Osteoblast (primary cell): ENCODE measurements at regions not wholly inside any gene's neighbourhood (a gene's known extent, or its start where the extent isn't known, plus 50 kb on each side); places are given as distances from the start of the nearest gene placed in this dataset.

Experiments used
- DNase-seq: peaks from one replicate; pipeline ENCODE4 v3.0.0; 2011; ENCODE audit warnings: low spot score, mixed read lengths; ENCODE audit not compliant: insufficient read length; ENCODE audit errors: missing footprints
- H2AFZ ChIP-seq: 2 replicates; pipeline ENCODE4 v1.6.0; 2011; ENCODE audit warnings: mild to moderate bottlenecking, low read length
- H3K27ac ChIP-seq: 2 replicates; pipeline ENCODE4 v1.5.1; 2011; ENCODE audit warnings: mild to moderate bottlenecking, low read depth, low read length, moderate library complexity
- H3K27me3 ChIP-seq: 2 replicates; pipeline ENCODE4 v1.6.0; 2012; ENCODE audit warnings: mild to moderate bottlenecking, control low read depth, inconsistent platforms, low read length, moderate library complexity; ENCODE audit not compliant: insufficient read depth
- H3K36me3 ChIP-seq: 2 replicates; pipeline ENCODE4 v1.5.1; 2011; ENCODE audit warnings: mild to moderate bottlenecking, low read length, control low read depth, moderate library complexity; ENCODE audit not compliant: insufficient read depth
- H3K4me1 ChIP-seq: 2 replicates; pipeline ENCODE4 v1.5.1; 2011; ENCODE audit warnings: mild to moderate bottlenecking, low read length, control low read depth, moderate library complexity; ENCODE audit not compliant: insufficient read depth
- H3K4me2 ChIP-seq: 2 replicates; pipeline ENCODE4 v1.6.0; 2011; ENCODE audit warnings: mild to moderate bottlenecking, low read length; ENCODE audit not compliant: insufficient read depth
- H3K4me3 ChIP-seq: fragments of 200-600 bp; sonication (generic); 3 replicates; pipeline ENCODE4 v1.5.1; 2012; ENCODE audit warnings: mild to moderate bottlenecking, low read length, inconsistent platforms; ENCODE audit not compliant: insufficient read depth
- H3K79me2 ChIP-seq: 2 replicates; pipeline ENCODE4 v1.6.0; 2012; ENCODE audit warnings: mild to moderate bottlenecking, low read length, control low read depth, inconsistent platforms; ENCODE audit not compliant: insufficient read depth
- H3K9me3 ChIP-seq: 2 replicates; pipeline ENCODE4 v1.5.1; 2011; ENCODE audit warnings: low read depth, low read length, control low read depth
- H4K20me1 ChIP-seq: 2 replicates; pipeline ENCODE4 v1.6.0; 2012; ENCODE audit warnings: mild to moderate bottlenecking, low read length, control low read depth; ENCODE audit not compliant: insufficient read depth
- TF ChIP-seq, protein P1 (sequence below): IDR thresholded peaks from 2 replicates; pipeline ENCODE4 v1.5.1; 2011; ENCODE audit warnings: mild to moderate bottlenecking, low read depth, low read length, moderate library complexity; ENCODE audit errors: extremely low read depth

- Histone ChIP-seq H2AFZ (no peak overlapping the region), H3K9me3 (no peaks in the 10 kb centered on the region), H3K4me3 (no peak overlapping the region), H3K27ac (no peak overlapping the region), H3K36me3 (no peaks in the 10 kb centered on the region), H3K4me2 (no peak overlapping the region), H4K20me1 (no peaks in the 10 kb centered on the region), H3K27me3 (no peaks in the 10 kb centered on the region), H3K4me1 (no peaks in the 10 kb centered on the region), H3K79me2 (no peaks in the 10 kb centered on the region)
- TF ChIP-seq, protein P1, sequence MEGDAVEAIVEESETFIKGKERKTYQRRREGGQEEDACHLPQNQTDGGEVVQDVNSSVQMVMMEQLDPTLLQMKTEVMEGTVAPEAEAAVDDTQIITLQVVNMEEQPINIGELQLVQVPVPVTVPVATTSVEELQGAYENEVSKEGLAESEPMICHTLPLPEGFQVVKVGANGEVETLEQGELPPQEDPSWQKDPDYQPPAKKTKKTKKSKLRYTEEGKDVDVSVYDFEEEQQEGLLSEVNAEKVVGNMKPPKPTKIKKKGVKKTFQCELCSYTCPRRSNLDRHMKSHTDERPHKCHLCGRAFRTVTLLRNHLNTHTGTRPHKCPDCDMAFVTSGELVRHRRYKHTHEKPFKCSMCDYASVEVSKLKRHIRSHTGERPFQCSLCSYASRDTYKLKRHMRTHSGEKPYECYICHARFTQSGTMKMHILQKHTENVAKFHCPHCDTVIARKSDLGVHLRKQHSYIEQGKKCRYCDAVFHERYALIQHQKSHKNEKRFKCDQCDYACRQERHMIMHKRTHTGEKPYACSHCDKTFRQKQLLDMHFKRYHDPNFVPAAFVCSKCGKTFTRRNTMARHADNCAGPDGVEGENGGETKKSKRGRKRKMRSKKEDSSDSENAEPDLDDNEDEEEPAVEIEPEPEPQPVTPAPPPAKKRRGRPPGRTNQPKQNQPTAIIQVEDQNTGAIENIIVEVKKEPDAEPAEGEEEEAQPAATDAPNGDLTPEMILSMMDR, result no peak
- DNase-seq, result no peak
Measured at GRCh38 chr7:3138206-3138605, 94.5 kb upstream of the CARD11 start.

GRCh38 chr7:3138997-3139396, 95.3 kb upstream of the CARD11 start:
- H3K27ac ChIP-seq, result no peak overlapping the region
- TF ChIP-seq, protein P1, result no peak
- DNase-seq, result no peak

GRCh38 chr7:3140834-3141233, 97.2 kb upstream of the CARD11 start:
- Histone ChIP-seq H3K27me3 (no peaks in the 10 kb centered on the region), H3K79me2 (no peaks in the 10 kb centered on the region), H3K36me3 (no peaks in the 10 kb centered on the region), H3K4me3 (no peak overlapping the region), H3K4me2 (no peak overlapping the region), H3K9me3 (no peaks in the 10 kb centered on the region), H3K27ac (no peak overlapping the region), H3K4me1 (no peaks in the 10 kb centered on the region), H2AFZ (no peak overlapping the region), H4K20me1 (no peaks in the 10 kb centered on the region)
- TF ChIP-seq, protein P1, result no peak
- no peak for DNase-seq

More at GRCh38 chr7:3138997-3139396, 95.3 kb upstream of the CARD11 start:
- Histone ChIP-seq H3K9me3 (no peaks in the 10 kb centered on the region), H3K36me3 (no peaks in the 10 kb centered on the region), H3K4me2 (no peak overlapping the region), H3K4me3 (no peak overlapping the region), H2AFZ (no peak overlapping the region), H4K20me1 (no peaks in the 10 kb centered on the region), H3K79me2 (no peaks in the 10 kb centered on the region), H3K4me1 (no peaks in the 10 kb centered on the region), H3K27me3 (no peaks in the 10 kb centered on the region)

- Histone ChIP-seq H3K4me1 (no peaks in the 10 kb centered on the region), H3K9me3 (no peaks in the 10 kb centered on the region), H2AFZ (no peak overlapping the region), H3K36me3 (no peaks in the 10 kb centered on the region), H3K4me2 (no peak overlapping the region), H3K27me3 (no peaks in the 10 kb centered on the region), H3K4me3 (no peak overlapping the region), H3K27ac (no peak overlapping the region), H3K79me2 (no peaks in the 10 kb centered on the region), H4K20me1 (no peaks in the 10 kb centered on the region)
- TF ChIP-seq, protein P1, result no peak
- no peak for DNase-seq
Measured at GRCh38 chr7:3141326-3141725, 97.7 kb upstream of the CARD11 start.
